ENCODE measurements at regions not wholly inside any gene's neighbourhood (a gene's known extent, or its start where the extent isn't known, plus 50 kb on each side); places are given as distances from the start of the nearest gene placed in this dataset.
"Not testable (repeated sequence)": the region's sequence is repeated elsewhere in the genome, so short reads cannot be mapped to it uniquely, and the experiment has no call there.

DNA sequence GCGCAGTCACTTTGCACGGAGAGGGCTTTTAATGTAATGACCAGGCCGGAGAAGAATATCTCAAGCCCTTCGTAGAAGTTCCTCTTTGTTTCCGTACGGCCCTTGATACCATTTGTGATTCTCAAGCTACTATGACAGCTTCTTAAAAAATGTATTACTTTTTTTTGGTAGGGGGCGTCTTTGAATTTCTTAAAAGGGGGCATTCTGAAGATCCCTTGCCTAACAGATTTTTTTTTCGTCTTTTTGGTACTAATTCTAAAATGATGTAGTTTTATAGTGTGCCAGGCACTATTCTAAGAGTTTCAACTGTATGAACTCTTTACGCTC, 614.0 kb downstream of the MCTP2 start:
- no peak for DNase-seq

DNA sequence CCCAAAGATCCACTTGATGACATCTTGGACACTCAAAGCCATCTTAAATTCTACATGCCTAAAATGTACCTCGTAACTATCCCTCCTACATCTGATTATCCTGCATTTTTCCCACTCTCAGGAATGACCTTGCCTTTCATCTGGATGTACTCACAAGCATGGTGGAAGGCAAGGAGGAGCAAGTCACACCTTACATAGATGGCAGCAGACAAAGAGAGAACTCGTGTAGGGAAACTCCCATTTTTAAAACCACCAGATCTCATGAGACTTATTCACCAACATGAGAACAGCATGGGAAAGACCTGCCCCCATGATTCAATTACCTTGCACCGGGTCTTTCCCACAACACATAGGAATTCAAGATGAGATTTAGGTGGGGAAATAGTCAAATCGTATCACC, 616.0 kb downstream of the MCTP2 start:
- no peak for DNase-seq

- no peak for DNase-seq
These were observed 616.7 kb downstream of the MCTP2 start for GRCh38 chr15:94848054-94848453.

DNA sequence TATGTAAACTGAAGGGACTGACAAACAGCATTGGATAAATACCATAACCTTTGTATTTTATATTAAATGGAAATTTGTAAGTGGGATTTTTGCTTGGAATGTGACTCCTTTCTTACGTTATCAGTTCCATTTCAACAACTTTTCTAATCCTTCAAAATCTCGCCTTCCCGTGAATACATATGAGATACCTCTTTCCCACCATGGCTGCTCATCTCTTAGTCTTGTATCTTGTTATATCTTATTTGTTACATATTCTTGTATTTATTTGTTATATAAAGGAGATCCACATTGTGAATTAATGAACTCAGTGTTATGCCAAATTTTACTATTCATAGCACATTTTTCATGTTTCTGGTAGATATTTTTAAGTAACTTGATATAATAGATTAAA, 623.7 kb downstream of the MCTP2 start:
- no peak for DNase-seq

DNA sequence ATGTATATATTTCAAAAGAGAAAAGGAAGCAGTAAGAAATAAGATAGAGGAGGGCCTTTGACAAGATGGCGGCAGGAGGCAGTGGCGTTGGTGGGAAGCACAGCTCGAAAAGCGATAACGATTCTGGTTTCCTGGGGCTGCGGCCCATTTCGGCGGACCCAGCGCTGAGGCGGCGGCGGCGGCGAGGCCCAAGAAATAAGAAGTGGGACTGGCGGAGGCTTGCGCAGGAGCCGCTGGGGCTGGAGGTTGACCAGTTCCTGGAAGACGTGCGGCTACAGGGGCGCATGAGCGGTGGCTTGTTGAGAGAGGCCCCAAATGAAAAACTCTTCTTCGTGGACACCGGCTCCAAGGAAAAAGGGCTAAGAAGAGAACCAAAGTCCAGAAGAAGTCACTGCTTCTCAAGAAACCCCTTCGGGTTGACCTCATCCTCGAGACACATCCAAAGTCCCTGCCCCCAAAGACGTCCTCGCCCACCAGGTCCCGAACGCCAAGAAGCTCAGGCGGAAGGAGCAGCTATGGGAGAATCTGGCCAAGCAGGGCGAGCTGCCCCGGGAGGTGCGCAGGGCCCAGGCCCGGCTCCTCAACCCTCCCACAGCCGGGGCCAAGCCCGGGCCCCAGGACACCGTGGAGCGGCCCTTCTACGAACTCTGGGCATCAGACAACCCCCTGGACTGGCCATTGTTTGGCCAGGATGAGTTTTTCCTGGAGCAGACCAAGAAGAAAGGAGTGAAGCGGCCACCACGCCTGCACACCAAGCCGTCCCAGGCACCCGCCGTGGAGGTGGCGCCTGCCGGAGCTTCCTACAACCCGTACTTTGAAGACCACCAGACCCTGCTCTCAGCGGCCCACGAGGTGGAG, 624.3 kb downstream of the MCTP2 start:
- no peak for DNase-seq

GRCh38 chr15:94856267-94856854, 625.0 kb downstream of the MCTP2 start:
- no peak for DNase-seq

DNA sequence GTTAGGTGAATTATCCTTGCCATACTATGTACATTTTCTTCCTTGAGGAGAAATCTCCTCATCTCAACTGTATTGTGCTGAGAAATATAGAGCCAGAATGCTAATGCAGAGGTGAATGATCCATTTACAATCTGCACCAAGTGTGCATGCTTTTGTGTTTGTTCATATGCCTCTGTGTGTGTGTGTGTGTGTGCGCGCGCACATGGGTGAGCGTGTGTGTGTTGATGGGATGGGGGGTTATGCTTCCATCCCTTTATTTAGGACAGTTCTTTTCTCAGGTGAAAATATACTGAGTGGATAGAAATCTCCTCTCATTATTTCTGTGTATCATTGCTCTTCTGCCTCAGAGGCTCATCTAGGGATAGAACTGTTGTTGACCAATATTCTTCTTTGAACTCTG, 626.1 kb downstream of the MCTP2 start:
- DNase-seq = no peak

- no peak for DNase-seq
These were observed 626.6 kb downstream of the MCTP2 start for GRCh38 chr15:94858011-94858410.

DNA sequence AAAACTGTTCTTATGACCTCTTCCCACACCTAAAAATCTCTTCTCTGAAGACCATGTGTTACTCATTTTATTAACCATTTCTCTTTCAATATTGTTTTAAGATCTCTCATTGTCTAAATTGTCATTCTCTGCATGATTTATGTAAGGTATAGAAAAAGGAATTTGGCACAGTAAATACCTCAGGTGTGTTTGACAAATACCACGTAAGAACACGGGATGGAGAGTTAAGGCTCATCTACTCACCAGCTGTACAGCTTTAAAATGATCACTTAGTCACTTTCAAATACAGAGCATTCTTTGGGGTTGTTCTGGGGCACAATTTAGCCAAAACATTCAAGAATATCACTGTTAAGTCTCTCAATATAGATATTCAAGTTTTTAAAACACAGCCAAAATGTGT, 627.1 kb downstream of the MCTP2 start:
- DNase-seq = no peak

DNA sequence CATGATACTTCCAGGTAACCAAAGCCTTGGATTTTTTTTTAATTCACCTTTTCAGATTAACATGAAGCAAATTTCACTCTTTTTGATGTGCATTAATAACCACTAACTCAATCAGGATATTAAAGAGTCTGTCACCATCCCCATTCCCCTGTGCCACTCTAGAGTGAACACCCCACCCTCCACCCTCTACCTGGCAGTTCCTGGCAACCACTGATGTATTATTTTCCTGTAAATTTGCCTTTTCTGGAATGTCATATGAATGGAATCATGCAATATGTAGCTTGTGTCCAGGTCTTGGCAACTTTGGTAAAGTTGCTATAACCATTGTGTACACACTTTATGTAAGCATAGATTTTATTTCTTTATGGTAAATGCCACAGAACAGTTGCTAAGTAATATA, 627.6 kb downstream of the MCTP2 start:
- DNase-seq = no peak

DNA sequence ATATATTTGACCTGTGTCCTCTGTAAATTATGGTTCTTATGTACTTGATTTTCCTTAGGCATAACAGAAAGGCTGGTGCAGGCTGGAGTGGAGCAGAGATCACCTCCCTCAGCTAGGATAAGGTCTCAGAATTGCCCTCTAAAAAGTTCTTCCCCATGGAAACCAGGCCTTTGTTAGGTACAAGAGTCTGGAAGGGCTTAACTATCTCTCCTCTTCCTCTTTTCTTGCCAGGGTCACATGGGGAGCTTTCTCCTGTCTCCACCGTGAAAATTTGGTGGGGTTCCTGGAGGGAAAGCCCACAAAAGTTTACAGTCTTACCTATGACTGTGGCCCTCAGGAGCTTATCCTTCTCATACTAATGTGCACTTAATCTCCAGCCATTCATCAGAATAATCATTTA, 633.2 kb downstream of the MCTP2 start:
- no peak for DNase-seq

GRCh38 chr15:94868265-94868664, 636.9 kb downstream of the MCTP2 start:
- not testable (repeated sequence) for DNase-seq

GRCh38 chr15:94875550-94875949, 644.2 kb downstream of the MCTP2 start:
- DNase-seq = no peak

GRCh38 chr15:94877833-94878232, 646.5 kb downstream of the MCTP2 start:
- DNase-seq = no peak

DNA sequence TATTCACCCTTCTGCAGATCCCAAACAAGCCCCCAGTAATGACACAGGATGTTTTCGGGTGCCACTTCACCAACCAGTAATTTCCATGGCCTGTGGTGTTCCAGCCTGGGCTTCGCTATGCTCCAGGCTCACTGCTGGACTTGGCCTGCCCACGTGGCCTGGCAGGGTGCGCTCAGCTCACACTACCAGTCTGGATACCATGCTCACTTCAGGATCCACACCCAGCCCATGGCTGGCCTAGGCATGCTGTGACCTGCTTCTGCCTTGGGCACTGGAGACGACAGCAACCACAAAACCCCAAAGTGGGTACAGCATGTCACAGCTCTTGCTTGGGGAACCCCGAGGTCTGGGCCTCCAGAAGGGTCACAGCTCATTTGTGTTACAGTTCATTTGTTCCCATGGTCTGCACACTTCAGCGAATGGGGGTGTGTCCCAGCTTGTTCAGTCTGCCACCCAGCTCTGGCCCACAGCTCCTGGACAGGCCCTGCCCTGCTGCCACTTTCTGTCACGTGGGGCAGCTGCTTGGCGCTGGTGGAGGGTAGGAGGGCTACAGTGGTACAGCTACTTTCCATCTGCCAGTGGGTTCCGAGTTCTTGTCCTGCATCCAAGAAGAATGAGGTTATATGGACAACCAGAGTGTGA, 650.8 kb downstream of the MCTP2 start:
- DNase-seq = no peak

DNA sequence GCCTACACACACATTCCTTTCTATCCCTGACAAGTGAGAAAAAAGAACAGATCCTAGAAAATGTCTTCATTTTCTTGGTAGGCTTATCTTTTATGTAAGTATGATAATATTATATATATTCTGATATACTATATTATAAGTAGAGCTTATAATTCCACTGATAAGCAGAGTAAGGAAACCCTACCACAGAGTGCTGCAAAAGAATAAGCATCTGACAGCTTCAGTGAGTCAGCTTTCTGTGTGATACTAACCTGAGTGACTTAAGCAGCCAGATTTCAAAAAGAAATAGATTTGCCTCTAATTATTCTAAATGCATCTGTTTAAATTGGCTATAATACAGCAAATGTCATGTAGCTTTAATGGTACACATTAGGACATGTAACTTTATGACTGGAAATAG, 656.0 kb downstream of the MCTP2 start:
- no peak for DNase-seq

DNA sequence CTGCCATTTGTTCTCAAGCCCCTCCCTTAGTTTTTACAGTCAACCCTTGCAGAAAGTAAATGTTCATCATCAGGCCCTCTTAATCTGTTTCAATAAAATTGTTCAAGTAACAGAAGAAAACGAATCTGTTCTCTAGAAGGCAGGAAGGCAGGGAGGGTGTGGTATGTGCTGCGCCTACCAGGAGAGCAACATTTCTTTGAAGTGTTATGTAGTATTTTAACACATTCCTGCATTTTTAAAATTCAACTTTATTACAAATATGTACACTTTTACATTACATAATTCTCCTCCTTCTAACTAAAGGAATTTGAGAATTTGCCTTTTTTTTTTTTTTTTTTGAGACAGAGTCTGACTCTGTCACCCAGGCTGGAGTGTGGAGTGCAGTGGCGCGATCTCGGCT, 657.8 kb downstream of the MCTP2 start:
- no peak for DNase-seq

DNA sequence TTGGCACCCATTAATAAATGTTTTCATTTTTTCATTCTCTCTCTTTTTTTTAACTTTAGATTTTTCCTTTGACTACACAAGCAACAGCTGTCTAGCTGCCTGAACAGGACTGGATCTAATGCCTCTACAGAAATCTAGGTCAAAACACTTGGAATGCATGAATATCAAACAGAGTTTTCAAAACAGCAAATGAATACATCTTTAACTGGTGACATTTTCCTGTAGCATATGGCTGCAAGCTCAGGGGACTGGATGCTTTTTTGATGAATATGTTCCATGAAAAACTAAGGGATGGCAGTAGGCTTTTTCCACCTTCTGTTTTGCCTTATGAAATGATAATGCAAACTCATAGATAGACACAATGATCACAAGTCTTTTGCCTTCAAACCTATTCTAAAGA, 661.7 kb downstream of the MCTP2 start:
- peak; percentile 14 for DNase-seq

DNA sequence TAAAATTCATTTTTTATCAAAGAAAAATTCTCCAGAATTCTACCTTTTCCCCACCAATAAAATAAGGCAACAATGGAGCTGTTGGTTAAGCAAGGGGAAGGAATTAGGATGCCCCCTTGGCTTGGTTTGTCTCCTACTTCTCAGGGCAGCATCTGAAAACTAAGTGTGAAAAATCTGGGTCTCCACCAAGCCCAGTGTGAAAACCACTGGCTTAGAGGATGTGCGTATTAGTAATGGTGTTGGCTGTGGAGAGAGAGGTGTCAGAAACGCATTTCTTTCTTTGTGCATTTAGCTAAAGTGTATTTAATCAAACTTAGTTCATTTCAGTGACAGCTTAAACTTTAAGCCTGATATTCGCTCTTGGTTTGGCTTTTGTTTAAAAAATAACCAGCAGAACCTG, 662.7 kb downstream of the MCTP2 start:
- no peak for DNase-seq

- DNase-seq = no peak
These were observed 678.1 kb downstream of the MCTP2 start for GRCh38 chr15:94909510-94909909.

GRCh38 chr15:94910166-94910565, 678.8 kb downstream of the MCTP2 start:
- no peak for DNase-seq

GRCh38 chr15:94912760-94913159, 681.4 kb downstream of the MCTP2 start:
- no peak for DNase-seq

- DNase-seq = peak; percentile 13
These were observed 685.7 kb downstream of the MCTP2 start for GRCh38 chr15:94917068-94917467.

DNA sequence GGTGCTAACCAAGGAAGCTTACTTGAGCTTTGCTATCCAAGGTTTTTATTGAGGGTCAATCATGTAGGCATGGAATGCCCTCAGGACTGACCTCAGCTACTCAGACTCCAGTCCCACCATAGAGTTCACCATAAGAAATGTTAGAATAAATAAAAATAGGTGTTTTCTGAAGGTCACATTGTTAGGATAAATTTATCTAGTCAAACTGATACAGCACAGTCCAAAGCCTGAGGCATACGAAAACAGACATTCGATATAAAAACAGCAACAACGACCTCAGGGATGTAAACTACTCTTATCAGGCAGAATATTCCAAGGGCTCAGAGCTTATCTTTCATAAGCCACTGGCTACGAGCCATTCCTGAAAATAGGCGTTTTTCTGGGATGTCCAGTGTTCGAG, 690.6 kb downstream of the MCTP2 start:
- no peak for DNase-seq
